ENCODE measurements at regions not wholly inside any gene's neighbourhood (a gene's known extent, or its start where the extent isn't known, plus 50 kb on each side); places are given as distances from the start of the nearest gene placed in this dataset.

DNA sequence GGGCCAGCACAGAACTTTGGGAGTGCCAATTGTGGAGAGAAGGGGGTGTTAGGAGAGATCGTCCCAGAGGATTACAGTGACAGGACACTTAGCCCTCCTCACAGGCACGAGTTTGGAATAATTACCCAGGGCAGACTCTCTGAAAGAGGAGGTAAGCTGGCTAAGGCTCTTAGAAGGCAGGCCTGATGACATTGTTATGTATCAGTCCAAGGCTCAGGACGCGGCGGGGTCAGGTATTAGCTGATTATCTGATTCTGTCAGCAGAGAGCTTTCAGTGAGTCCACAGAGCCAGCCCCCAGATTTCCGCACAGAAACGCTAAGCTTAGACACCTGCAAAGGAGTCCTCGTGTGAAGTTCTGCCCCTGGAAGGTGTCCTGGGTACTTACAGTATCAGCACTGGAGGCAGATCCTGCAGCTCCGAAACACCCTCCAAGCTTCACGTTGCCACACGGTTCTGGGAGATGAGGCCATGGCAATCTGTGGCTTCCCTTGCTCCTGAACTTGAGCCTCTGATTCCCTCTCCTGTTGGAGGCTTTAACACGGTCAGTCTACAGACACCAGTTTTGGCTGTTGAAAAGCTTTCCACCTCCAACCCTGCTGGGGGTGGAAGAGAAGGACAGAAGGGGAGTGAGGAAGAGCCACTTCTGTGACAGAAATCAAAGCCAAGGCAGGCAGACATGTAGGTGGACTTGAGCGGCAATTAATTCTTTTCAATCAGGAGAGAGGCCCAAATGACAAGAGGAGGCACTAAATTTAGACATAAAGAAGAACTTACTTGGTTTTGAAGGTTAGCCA lies 123.6 kb upstream of the CADM1 start:
- 85% methylated on average over 13 of the region's 13 CpGs for WGBS
- TF ChIP-seq POLR2AphosphoS5 (IDR thresholded peaks at IDR 0.05) (no peak), EP300 (IDR thresholded peaks at IDR 0.05) (no peak), POLR2A (IDR thresholded peaks at IDR 0.05) (no peak)
- TF ChIP-seq, protein P1, sequence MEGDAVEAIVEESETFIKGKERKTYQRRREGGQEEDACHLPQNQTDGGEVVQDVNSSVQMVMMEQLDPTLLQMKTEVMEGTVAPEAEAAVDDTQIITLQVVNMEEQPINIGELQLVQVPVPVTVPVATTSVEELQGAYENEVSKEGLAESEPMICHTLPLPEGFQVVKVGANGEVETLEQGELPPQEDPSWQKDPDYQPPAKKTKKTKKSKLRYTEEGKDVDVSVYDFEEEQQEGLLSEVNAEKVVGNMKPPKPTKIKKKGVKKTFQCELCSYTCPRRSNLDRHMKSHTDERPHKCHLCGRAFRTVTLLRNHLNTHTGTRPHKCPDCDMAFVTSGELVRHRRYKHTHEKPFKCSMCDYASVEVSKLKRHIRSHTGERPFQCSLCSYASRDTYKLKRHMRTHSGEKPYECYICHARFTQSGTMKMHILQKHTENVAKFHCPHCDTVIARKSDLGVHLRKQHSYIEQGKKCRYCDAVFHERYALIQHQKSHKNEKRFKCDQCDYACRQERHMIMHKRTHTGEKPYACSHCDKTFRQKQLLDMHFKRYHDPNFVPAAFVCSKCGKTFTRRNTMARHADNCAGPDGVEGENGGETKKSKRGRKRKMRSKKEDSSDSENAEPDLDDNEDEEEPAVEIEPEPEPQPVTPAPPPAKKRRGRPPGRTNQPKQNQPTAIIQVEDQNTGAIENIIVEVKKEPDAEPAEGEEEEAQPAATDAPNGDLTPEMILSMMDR (IDR thresholded peaks at IDR 0.05) = no peak
- no peak for DNase-seq (ENCODE audit: low spot score in 2 of 2)

DNA sequence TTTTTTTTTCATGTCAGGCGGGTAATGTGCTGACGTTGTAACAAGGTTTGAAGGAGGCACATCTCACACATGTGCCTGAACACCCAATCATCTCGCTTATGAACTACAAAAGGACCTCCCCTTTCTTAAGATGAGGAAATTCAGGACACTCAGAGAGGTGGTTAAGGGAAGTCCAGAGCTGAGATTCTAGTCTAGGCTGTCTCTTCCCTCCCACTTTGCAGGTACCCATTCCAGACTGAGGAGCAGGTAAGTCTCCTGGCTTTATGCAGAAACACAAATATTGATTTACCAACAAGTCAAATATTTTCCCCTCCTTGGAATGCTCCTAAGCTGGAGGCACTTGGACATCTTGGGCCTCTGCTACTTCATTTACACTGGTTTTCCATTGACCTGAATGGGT lies 122.9 kb upstream of the CADM1 start:
- no peak for TF ChIP-seq POLR2AphosphoS5 (IDR thresholded peaks at IDR 0.05)
- no peak for TF ChIP-seq EP300 (IDR thresholded peaks at IDR 0.05)
- no peak for TF ChIP-seq POLR2A (IDR thresholded peaks at IDR 0.05)
- TF ChIP-seq, protein P1 (IDR thresholded peaks at IDR 0.05) = no peak
- H3K36me3 ChIP-seq = no peaks in the 10 kb centered on the region

More for the DNA sequence above, 123.6 kb upstream of the CADM1 start:
- Histone ChIP-seq H3K4me3 (no peak overlapping the region), H3K36me3 (no peaks in the 10 kb centered on the region), H3K27me3 (peaks cover 15% of the 10 kb centered on the region), H3K27ac (no peak overlapping the region), H3K4me1 (peaks cover 6% of the 10 kb centered on the region), H3K9me3 (no peaks in the 10 kb centered on the region)

GRCh38 chr11:115626414-115626813 lies 122.2 kb upstream of the CADM1 start:
- Histone ChIP-seq H3K36me3 (no peaks in the 10 kb centered on the region), H3K4me3 (no peak overlapping the region), H3K9me3 (no peaks in the 10 kb centered on the region), H3K27me3 (peaks cover 19% of the 10 kb centered on the region), H3K27ac (no peak overlapping the region), H3K4me1 (peaks cover 13% of the 10 kb centered on the region)
- DNase-seq (ENCODE audit: low spot score in 2 of 2) = no peak
- WGBS = 75% methylated on average over 2 of the region's 2 CpGs
- TF ChIP-seq, protein P1 (IDR thresholded peaks at IDR 0.05) = no peak
- TF ChIP-seq POLR2A (IDR thresholded peaks at IDR 0.05) (no peak), POLR2AphosphoS5 (IDR thresholded peaks at IDR 0.05) (no peak), EP300 (IDR thresholded peaks at IDR 0.05) (no peak)

More for the DNA sequence above, 122.9 kb upstream of the CADM1 start:
- peaks cover 13% of the 10 kb centered on the region for H3K4me1 ChIP-seq
- DNase-seq (ENCODE audit: low spot score in 2 of 2) = no peak
- H3K27ac ChIP-seq = no peak overlapping the region
- H3K4me3 ChIP-seq = no peak overlapping the region
- WGBS = 81% methylated on average over 3 of the region's 3 CpGs
- H3K9me3 ChIP-seq = no peaks in the 10 kb centered on the region
- H3K27me3 ChIP-seq = peaks cover 21% of the 10 kb centered on the region

DNA sequence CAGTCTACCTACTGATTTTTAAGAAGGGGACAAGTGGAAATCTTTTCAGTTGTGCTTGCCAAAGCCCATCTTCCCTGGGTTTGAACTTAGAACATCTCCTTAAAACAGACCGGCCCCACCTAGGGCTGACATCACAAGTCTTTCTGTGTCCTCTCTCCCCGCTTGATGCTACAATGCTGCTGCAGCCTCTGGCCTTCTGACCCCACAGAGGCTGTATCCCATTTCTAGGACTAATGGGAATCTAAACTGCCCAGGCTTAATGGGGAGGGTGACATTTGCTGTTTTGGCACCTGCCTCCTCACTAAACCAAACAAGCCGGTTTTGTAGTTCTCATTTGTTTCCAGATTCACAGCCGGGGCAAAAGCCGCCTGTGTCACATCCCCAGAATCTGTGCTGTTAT lies 121.3 kb upstream of the CADM1 start:
- H3K4me3 ChIP-seq = no peak overlapping the region
- no peak overlapping the region for H3K27ac ChIP-seq
- no peaks in the 10 kb centered on the region for H3K36me3 ChIP-seq
- WGBS = 61% methylated on average over 5 of the region's 5 CpGs
- peaks cover 16% of the 10 kb centered on the region for H3K27me3 ChIP-seq
- DNase-seq (ENCODE audit: low spot score in 2 of 2) = no peak
- no peaks in the 10 kb centered on the region for H3K9me3 ChIP-seq
- H3K4me1 ChIP-seq = peaks cover 13% of the 10 kb centered on the region
- TF ChIP-seq POLR2AphosphoS5 (IDR thresholded peaks at IDR 0.05) (no peak), POLR2A (IDR thresholded peaks at IDR 0.05) (no peak), EP300 (IDR thresholded peaks at IDR 0.05) (no peak)
- TF ChIP-seq, protein P1 (IDR thresholded peaks at IDR 0.05) = no peak

DNA sequence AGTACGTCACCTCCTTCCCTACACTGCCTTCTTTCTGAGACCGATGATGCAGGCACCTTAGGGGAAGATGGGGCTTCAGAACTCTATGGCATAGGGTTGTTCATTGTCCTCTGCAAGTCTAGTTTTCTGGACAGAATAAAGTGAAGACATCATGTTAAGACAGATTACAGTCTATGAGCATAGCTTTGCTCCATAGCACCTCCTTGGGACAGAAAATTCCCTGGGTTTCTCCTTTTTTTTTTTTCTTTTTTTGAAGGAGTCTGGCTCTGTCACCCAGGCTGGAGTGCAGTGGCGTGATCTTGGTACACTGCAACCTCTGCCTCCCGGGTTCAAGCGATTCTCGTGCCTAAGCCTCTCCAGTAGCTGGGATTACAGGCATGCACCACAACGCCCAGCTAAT lies 119.8 kb upstream of the CADM1 start:
- H3K36me3 ChIP-seq = no peaks in the 10 kb centered on the region
- DNase-seq (ENCODE audit: low spot score in 2 of 2) = no peak
- WGBS = 92% methylated on average over 7 of the region's 7 CpGs

More for the DNA sequence above, 119.8 kb upstream of the CADM1 start:
- Histone ChIP-seq H3K4me3 (no peak overlapping the region), H3K27ac (no peak overlapping the region), H3K4me1 (peaks cover 13% of the 10 kb centered on the region), H3K9me3 (no peaks in the 10 kb centered on the region), H3K27me3 (peaks cover 11% of the 10 kb centered on the region)
- TF ChIP-seq POLR2AphosphoS5 (IDR thresholded peaks at IDR 0.05) (no peak), EP300 (IDR thresholded peaks at IDR 0.05) (no peak), POLR2A (IDR thresholded peaks at IDR 0.05) (no peak)
- TF ChIP-seq, protein P1 (IDR thresholded peaks at IDR 0.05) = no peak

Data from suprapubic skin (tissue), 4 donors.